ENCODE measurements at regions not wholly inside any gene's neighbourhood (a gene's known extent, or its start where the extent isn't known, plus 50 kb on each side); places are given as distances from the start of the nearest gene placed in this dataset.

GRCh38 chr18:76259711-76260110 lies 235.3 kb downstream of the ZNF516 start:
- TF ChIP-seq REST (IDR thresholded peaks at IDR 0.05; ENCODE audit: low read depth), result no peak
- no peak for TF ChIP-seq RAD21 (IDR thresholded peaks at IDR 0.05; ENCODE audit: low read depth)
- no peak for TF ChIP-seq YY1 (IDR thresholded peaks at IDR 0.05; ENCODE audit: low read depth)
- TF ChIP-seq EP300 (IDR thresholded peaks at IDR 0.05; ENCODE audit: borderline replicate concordance), result no peak
- TF ChIP-seq TCF12 (IDR thresholded peaks at IDR 0.05; ENCODE audit: low read depth), result no peak
- no peak for TF ChIP-seq MAX (IDR thresholded peaks at IDR 0.05)
- TF ChIP-seq TAF1 (IDR thresholded peaks at IDR 0.05; ENCODE audit: low read depth), result no peak

Measured in Ishikawa (cell line).